ENCODE measurements at regions not wholly inside any gene's neighbourhood (a gene's known extent, or its start where the extent isn't known, plus 50 kb on each side); places are given as distances from the start of the nearest gene placed in this dataset.
A peak's percentile ranks its signal among the peaks of the same experiment; 100 is the strongest.

GRCh38 chr11:11220786-11221185 lies 132.3 kb downstream of the CSNK2A3 start:
- no peak overlapping the region for H3K4me3 ChIP-seq (ENCODE audit: low read depth in 1 of 3, low read length in 3 of 3)
- WGBS, 3 donors = 89% methylated on average over 9 of the region's 9 CpGs
- H3K27me3 ChIP-seq (ENCODE audit: control insufficient read depth in 3 of 3, insufficient read depth in 3 of 3, low read length in 3 of 3) = no peaks in the 10 kb centered on the region
- no peak for DNase-seq
- no peak overlapping the region for H3K27ac ChIP-seq (ENCODE audit: low read depth in 1 of 3, low read length in 2 of 3)
- H3K36me3 ChIP-seq (ENCODE audit: control insufficient read depth in 3 of 3, insufficient read depth in 2 of 3, low read depth in 1 of 3, low read length in 3 of 3) = no peaks in the 10 kb centered on the region
- H3K9me3 ChIP-seq (ENCODE audit: control insufficient read depth in 2 of 2, insufficient read depth in 1 of 2, low read depth in 1 of 2, low read length in 1 of 2) = no peaks in the 10 kb centered on the region
- no peak for FAIRE-seq
- H3K4me1 ChIP-seq (ENCODE audit: control insufficient read depth in 3 of 3, insufficient read depth in 2 of 3, low read depth in 1 of 3, low read length in 2 of 3) = peaks cover 0 to 8% (median 5%) of the 10 kb centered on the region in 3 donors

DNA sequence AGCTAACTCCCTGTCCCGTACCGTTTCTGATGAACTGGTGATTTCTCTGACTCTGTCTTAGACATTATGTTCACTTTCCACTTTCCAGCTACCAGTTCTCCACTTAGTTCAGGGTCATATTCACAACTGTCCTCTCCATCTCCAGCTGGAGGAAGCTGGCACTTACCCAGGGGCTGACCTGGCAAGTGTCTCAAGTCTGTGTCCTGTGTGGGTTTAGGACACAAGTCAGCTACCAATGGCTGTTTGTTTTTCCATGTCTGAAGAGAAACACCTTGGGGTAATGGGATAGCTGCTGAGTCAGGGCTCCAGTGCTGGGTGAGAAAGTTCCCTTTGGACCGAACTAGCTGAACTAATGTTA lies 134.4 kb downstream of the CSNK2A3 start:
- H3K4me3 ChIP-seq (ENCODE audit: low read depth in 1 of 3, low read length in 3 of 3) = no peak overlapping the region
- H3K36me3 ChIP-seq (ENCODE audit: control insufficient read depth in 3 of 3, insufficient read depth in 2 of 3, low read depth in 1 of 3, low read length in 3 of 3) = no peaks in the 10 kb centered on the region
- peaks cover 0 to 8% (median 6%) of the 10 kb centered on the region in 3 donors for H3K4me1 ChIP-seq (ENCODE audit: control insufficient read depth in 3 of 3, insufficient read depth in 2 of 3, low read depth in 1 of 3, low read length in 2 of 3)
- no peak overlapping the region for H3K27ac ChIP-seq (ENCODE audit: low read depth in 1 of 3, low read length in 2 of 3)
- no peaks in the 10 kb centered on the region for H3K9me3 ChIP-seq (ENCODE audit: control insufficient read depth in 2 of 2, insufficient read depth in 1 of 2, low read depth in 1 of 2, low read length in 1 of 2)
- FAIRE-seq (no peak), DNase-seq (peak in 1 of 2 donors; percentile 16)
- H3K27me3 ChIP-seq (ENCODE audit: control insufficient read depth in 3 of 3, insufficient read depth in 3 of 3, low read length in 3 of 3) = peaks cover 0 to 2% (median 0%) of the 10 kb centered on the region in 3 donors
- 37 to 57% (median 50%) methylated on average over 3 of the region's 3 CpGs for WGBS, 3 donors

- WGBS, 3 donors = 52 to 65% (median 53%) methylated on average over 5 of the region's 5 CpGs
- peak overlapping the region in 1 of 3 donors; percentile 50 for H3K27ac ChIP-seq (ENCODE audit: low read depth in 1 of 3, low read length in 2 of 3)
Observed at GRCh38 chr11:11217929-11218628, 135.0 kb downstream of the CSNK2A3 start.

DNA sequence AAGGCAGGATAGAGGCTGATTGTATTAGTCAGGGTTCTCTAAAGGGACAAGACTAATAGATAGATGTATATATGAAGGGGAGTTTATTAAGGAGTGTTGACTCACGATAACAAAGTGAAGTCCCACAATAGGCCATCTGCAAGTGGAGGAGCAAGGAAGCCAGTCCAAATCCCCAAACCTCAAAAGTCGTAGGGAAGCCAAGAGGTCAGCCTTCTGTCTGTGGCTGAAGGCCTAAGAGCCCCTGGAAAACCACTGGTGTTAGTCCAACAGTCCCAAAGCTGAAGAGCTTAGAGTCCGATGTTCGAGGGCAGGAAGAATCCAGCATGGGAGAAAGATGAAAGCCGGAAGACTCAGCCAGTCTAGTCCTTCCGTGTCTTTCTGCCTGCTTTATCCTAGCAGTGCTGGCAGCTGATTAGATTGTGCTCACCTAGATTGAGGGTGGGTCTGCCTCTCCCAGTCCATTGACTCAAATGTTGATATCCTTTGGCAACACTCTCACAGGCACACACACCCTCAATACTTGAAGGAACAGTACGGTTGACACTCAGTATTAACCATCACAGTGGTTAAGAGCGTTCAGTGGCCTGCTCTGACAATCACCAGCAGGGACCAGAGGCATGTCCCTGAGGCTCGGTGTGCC lies 135.6 kb downstream of the CSNK2A3 start:
- peaks cover 0 to 2% (median 0%) of the 10 kb centered on the region in 3 donors for H3K27me3 ChIP-seq (ENCODE audit: control insufficient read depth in 3 of 3, insufficient read depth in 3 of 3, low read length in 3 of 3)
- H3K36me3 ChIP-seq (ENCODE audit: control insufficient read depth in 3 of 3, insufficient read depth in 2 of 3, low read depth in 1 of 3, low read length in 3 of 3) = no peaks in the 10 kb centered on the region
- H3K9me3 ChIP-seq (ENCODE audit: control insufficient read depth in 2 of 2, insufficient read depth in 1 of 2, low read depth in 1 of 2, low read length in 1 of 2) = no peaks in the 10 kb centered on the region
- H3K4me3 ChIP-seq (ENCODE audit: low read depth in 1 of 3, low read length in 3 of 3) = no peak overlapping the region
- no peak overlapping the region for H3K27ac ChIP-seq (ENCODE audit: low read depth in 1 of 3, low read length in 2 of 3)
- FAIRE-seq = no peak
- peak in 1 of 2 donors; percentile 84 for DNase-seq
- H3K4me1 ChIP-seq (ENCODE audit: control insufficient read depth in 3 of 3, insufficient read depth in 2 of 3, low read depth in 1 of 3, low read length in 2 of 3) = peaks cover 0 to 8% (median 6%) of the 10 kb centered on the region in 3 donors
- 39 to 78% (median 46%) methylated on average over 9 of the region's 9 CpGs for WGBS, 3 donors

More at GRCh38 chr11:11217929-11218628, 135.0 kb downstream of the CSNK2A3 start:
- FAIRE-seq (no peak), DNase-seq (peak; percentile 36 to 74)
- Histone ChIP-seq H3K27me3 (ENCODE audit: control insufficient read depth in 3 of 3, insufficient read depth in 3 of 3, low read length in 3 of 3) (peaks cover 0 to 2% (median 0%) of the 10 kb centered on the region in 3 donors), H3K4me1 (ENCODE audit: control insufficient read depth in 3 of 3, insufficient read depth in 2 of 3, low read depth in 1 of 3, low read length in 2 of 3) (peaks cover 0 to 8% (median 6%) of the 10 kb centered on the region in 3 donors), H3K9me3 (ENCODE audit: control insufficient read depth in 2 of 2, insufficient read depth in 1 of 2, low read depth in 1 of 2, low read length in 1 of 2) (no peaks in the 10 kb centered on the region), H3K36me3 (ENCODE audit: control insufficient read depth in 3 of 3, insufficient read depth in 2 of 3, low read depth in 1 of 3, low read length in 3 of 3) (no peaks in the 10 kb centered on the region), H3K4me3 (ENCODE audit: low read depth in 1 of 3, low read length in 3 of 3) (no peak overlapping the region)

- FAIRE-seq (no peak), DNase-seq (no peak)
- Histone ChIP-seq H3K36me3 (ENCODE audit: control insufficient read depth in 3 of 3, insufficient read depth in 2 of 3, low read depth in 1 of 3, low read length in 3 of 3) (no peaks in the 10 kb centered on the region), H3K27me3 (ENCODE audit: control insufficient read depth in 3 of 3, insufficient read depth in 3 of 3, low read length in 3 of 3) (peaks cover 0 to 2% (median 0%) of the 10 kb centered on the region in 3 donors), H3K9me3 (ENCODE audit: control insufficient read depth in 2 of 2, insufficient read depth in 1 of 2, low read depth in 1 of 2, low read length in 1 of 2) (no peaks in the 10 kb centered on the region), H3K4me3 (ENCODE audit: low read depth in 1 of 3, low read length in 3 of 3) (no peak overlapping the region), H3K27ac (ENCODE audit: low read depth in 1 of 3, low read length in 2 of 3) (no peak overlapping the region), H3K4me1 (ENCODE audit: control insufficient read depth in 3 of 3, insufficient read depth in 2 of 3, low read depth in 1 of 3, low read length in 2 of 3) (peaks cover 0 to 8% (median 6%) of the 10 kb centered on the region in 3 donors)
- WGBS, 3 donors = 57 to 70% (median 60%) methylated on average over 3 of the region's 3 CpGs
Observed at GRCh38 chr11:11215944-11216343, 137.1 kb downstream of the CSNK2A3 start.

DNA sequence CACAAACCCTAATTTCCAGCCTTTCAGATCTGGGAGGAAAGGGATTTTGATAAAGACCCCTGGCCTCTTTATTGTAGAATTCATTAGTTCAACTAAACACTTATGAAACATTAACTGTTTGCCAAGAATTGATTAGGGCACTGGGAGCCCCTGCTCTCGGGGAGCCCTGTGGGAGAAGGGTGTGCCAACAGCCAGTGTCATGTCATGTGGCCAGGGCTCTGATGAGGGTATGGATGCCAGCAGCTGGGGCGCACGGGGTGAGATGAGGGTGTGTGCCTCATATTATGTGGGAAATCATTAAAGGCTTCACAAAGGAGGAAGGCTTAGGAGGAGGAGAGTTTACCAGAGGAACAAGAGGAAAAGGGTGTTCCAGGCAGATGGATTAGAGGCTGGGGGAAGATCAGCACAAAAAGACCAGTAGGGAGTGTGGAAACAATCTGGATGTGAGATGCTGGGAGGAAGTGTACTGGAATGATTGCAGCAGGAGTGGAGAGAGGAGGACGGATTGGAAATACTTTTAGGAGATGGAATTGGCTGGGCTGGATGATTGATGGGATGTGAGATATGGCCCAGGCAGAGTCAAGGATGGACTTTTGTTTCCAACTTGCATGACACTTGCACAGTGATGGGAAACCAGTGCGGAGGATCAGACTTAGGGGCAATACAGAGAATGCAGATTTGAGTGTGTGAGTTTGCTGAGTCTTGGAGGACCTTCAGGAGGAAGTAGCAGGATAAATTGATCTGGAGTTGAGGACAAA lies 137.8 kb downstream of the CSNK2A3 start:
- H3K4me3 ChIP-seq (ENCODE audit: low read depth in 1 of 3, low read length in 3 of 3) = no peak overlapping the region
- peaks cover 0 to 8% (median 6%) of the 10 kb centered on the region in 3 donors for H3K4me1 ChIP-seq (ENCODE audit: control insufficient read depth in 3 of 3, insufficient read depth in 2 of 3, low read depth in 1 of 3, low read length in 2 of 3)
- FAIRE-seq (no peak), DNase-seq (no peak)
- WGBS, 3 donors = 53 to 75% (median 58%) methylated on average over 5 of the region's 5 CpGs
- no peaks in the 10 kb centered on the region for H3K9me3 ChIP-seq (ENCODE audit: control insufficient read depth in 2 of 2, insufficient read depth in 1 of 2, low read depth in 1 of 2, low read length in 1 of 2)
- H3K36me3 ChIP-seq (ENCODE audit: control insufficient read depth in 3 of 3, insufficient read depth in 2 of 3, low read depth in 1 of 3, low read length in 3 of 3) = no peaks in the 10 kb centered on the region
- peaks cover 0 to 2% (median 0%) of the 10 kb centered on the region in 3 donors for H3K27me3 ChIP-seq (ENCODE audit: control insufficient read depth in 3 of 3, insufficient read depth in 3 of 3, low read length in 3 of 3)
- H3K27ac ChIP-seq (ENCODE audit: low read depth in 1 of 3, low read length in 2 of 3) = no peak overlapping the region

DNA sequence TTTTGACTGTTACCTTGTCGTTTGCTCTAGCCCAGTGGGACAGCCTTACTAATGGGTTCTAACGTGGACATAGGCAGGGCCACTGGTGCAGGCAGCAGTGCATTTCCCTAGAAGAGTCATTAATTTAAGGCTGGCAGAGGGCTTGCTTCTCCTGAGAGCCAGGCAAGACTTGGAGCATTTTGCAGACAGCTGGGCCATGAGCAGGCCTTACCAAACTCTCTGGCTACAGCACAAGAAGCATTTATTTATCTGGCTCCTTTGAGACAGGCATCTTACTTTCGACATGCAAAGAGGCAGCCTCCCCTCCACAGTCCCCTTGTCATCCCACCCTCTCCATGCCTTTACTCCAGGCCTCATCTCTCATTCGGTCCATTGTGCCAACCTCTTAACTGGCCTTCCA lies 139.9 kb downstream of the CSNK2A3 start:
- H3K4me1 ChIP-seq (ENCODE audit: control insufficient read depth in 3 of 3, insufficient read depth in 2 of 3, low read depth in 1 of 3, low read length in 2 of 3) = peaks cover 0 to 4% (median 4%) of the 10 kb centered on the region in 3 donors
- 80 to 90% (median 84%) methylated on average over 4 of the region's 4 CpGs for WGBS, 3 donors
- no peak for FAIRE-seq
- H3K27ac ChIP-seq (ENCODE audit: low read depth in 1 of 3, low read length in 2 of 3) = no peak overlapping the region
- no peak overlapping the region for H3K4me3 ChIP-seq (ENCODE audit: low read depth in 1 of 3, low read length in 3 of 3)
- no peaks in the 10 kb centered on the region for H3K9me3 ChIP-seq (ENCODE audit: control insufficient read depth in 2 of 2, insufficient read depth in 1 of 2, low read depth in 1 of 2, low read length in 1 of 2)
- DNase-seq = no peak
- peaks cover 0 to 2% (median 2%) of the 10 kb centered on the region in 3 donors for H3K27me3 ChIP-seq (ENCODE audit: control insufficient read depth in 3 of 3, insufficient read depth in 3 of 3, low read length in 3 of 3)
- H3K36me3 ChIP-seq (ENCODE audit: control insufficient read depth in 3 of 3, insufficient read depth in 2 of 3, low read depth in 1 of 3, low read length in 3 of 3) = no peaks in the 10 kb centered on the region

- Histone ChIP-seq H3K36me3 (ENCODE audit: control insufficient read depth in 3 of 3, insufficient read depth in 2 of 3, low read depth in 1 of 3, low read length in 3 of 3) (no peaks in the 10 kb centered on the region), H3K9me3 (ENCODE audit: control insufficient read depth in 2 of 2, insufficient read depth in 1 of 2, low read depth in 1 of 2, low read length in 1 of 2) (no peaks in the 10 kb centered on the region), H3K4me3 (ENCODE audit: low read depth in 1 of 3, low read length in 3 of 3) (no peak overlapping the region), H3K4me1 (ENCODE audit: control insufficient read depth in 3 of 3, insufficient read depth in 2 of 3, low read depth in 1 of 3, low read length in 2 of 3) (peaks cover 0 to 2% (median 0%) of the 10 kb centered on the region in 3 donors), H3K27me3 (ENCODE audit: control insufficient read depth in 3 of 3, insufficient read depth in 3 of 3, low read length in 3 of 3) (peaks cover 0 to 2% (median 2%) of the 10 kb centered on the region in 3 donors), H3K27ac (ENCODE audit: low read depth in 1 of 3, low read length in 2 of 3) (no peak overlapping the region)
- FAIRE-seq (no peak), DNase-seq (no peak)
Observed at GRCh38 chr11:11211888-11212287, 141.2 kb downstream of the CSNK2A3 start.
